ENCODE measurements at regions not wholly inside any gene's neighbourhood (a gene's known extent, or its start where the extent isn't known, plus 50 kb on each side); places are given as distances from the start of the nearest gene placed in this dataset.
"Not testable (repeated sequence)": the region's sequence is repeated elsewhere in the genome, so short reads cannot be mapped to it uniquely, and the experiment has no call there.

GRCh38 chr12:46516933-46517578 is 144.5 kb upstream of the SLC38A2 start:
- no peak for DNase-seq (ENCODE audit: low read depth)
- H3K4me3 ChIP-seq (ENCODE audit: low read depth, low read length) = no peak overlapping the region
- TF ChIP-seq CTCF (IDR thresholded peaks at IDR 0.05; ENCODE audit: low read depth, low read length) = no peak
- TF ChIP-seq MYC (IDR thresholded peaks at IDR 0.05; ENCODE audit: low read depth, low read length) = no peak
- no peak for TF ChIP-seq MAX (IDR thresholded peaks at IDR 0.05; ENCODE audit: low read depth, low read length)
- TF ChIP-seq POLR2A (IDR thresholded peaks at IDR 0.05; ENCODE audit: extremely low read depth, insufficient read length) = no peak

DNA sequence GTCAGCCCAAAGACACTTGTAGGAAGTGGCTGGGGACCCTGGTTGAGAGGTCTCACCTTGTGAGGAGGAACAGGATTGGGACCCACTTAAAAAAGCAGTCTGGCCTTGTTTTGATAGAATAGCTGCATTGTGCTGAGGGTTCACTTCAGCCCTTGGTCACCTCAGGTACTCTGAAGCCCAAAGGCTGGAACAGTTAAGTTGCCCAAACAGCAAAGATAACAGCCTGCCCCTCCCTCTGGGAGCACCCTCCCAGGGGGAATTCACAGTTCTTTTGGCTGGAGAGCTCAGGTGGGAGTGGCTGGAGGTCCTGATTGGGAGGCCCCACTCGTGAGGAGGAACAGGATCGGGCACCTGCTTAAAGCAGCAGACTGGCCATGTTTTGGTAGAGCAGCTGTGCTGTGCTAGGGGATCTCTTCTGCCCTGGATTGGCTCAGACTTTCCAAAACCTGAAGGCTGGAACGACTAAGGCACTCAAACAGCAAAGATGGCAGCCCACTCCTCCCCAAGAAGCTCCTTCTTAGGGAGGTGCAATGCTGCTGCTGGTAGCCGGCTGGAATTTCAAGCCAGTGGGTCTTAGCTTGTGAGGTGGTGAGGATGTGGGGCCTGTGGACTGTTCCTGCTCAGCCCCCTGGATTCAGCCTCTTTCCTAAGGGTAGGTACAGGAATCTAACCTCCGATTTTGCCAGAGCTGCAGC is 143.8 kb upstream of the SLC38A2 start:
- H3K4me3 ChIP-seq (ENCODE audit: low read depth, low read length) = no peak overlapping the region
- no peak for TF ChIP-seq MYC (IDR thresholded peaks at IDR 0.05; ENCODE audit: low read depth, low read length)
- no peak for TF ChIP-seq MAX (IDR thresholded peaks at IDR 0.05; ENCODE audit: low read depth, low read length)
- TF ChIP-seq CTCF (IDR thresholded peaks at IDR 0.05; ENCODE audit: low read depth, low read length) = no peak
- no peak for TF ChIP-seq POLR2A (IDR thresholded peaks at IDR 0.05; ENCODE audit: extremely low read depth, insufficient read length)
- no peak for DNase-seq (ENCODE audit: low read depth)

GRCh38 chr12:46515829-46516228 is 143.3 kb upstream of the SLC38A2 start:
- DNase-seq (ENCODE audit: low read depth) = no peak
- TF ChIP-seq CTCF (IDR thresholded peaks at IDR 0.05; ENCODE audit: low read depth, low read length) (no peak), POLR2A (IDR thresholded peaks at IDR 0.05; ENCODE audit: extremely low read depth, insufficient read length) (no peak), MYC (IDR thresholded peaks at IDR 0.05; ENCODE audit: low read depth, low read length) (no peak), MAX (IDR thresholded peaks at IDR 0.05; ENCODE audit: low read depth, low read length) (no peak)

DNA sequence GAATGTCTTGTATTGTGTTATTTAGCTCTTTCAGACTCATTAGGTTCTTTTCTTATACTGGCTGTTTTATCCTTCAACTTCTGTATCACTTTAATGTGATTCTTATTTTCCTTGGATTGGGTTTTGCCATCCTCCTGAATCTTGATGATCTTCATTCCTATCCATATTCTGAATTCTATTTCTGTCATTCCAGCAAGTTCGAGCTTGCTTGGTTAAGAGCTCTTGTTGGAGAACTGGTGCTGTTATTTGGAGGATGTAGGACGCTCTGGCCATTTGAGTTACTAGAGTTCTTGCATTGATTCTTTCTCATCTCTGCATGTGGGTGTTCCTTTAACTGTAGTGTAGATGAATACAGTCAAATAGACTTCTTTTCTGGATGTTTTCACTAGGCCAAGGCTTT is 142.3 kb upstream of the SLC38A2 start:
- no peak for TF ChIP-seq CTCF (IDR thresholded peaks at IDR 0.05; ENCODE audit: low read depth, low read length)
- no peak for TF ChIP-seq MYC (IDR thresholded peaks at IDR 0.05; ENCODE audit: low read depth, low read length)
- TF ChIP-seq POLR2A (IDR thresholded peaks at IDR 0.05; ENCODE audit: extremely low read depth, insufficient read length) = no peak
- TF ChIP-seq MAX (IDR thresholded peaks at IDR 0.05; ENCODE audit: low read depth, low read length) = no peak

More at GRCh38 chr12:46515829-46516228, 143.3 kb upstream of the SLC38A2 start:
- H3K4me3 ChIP-seq (ENCODE audit: low read depth, low read length) = no peak overlapping the region

GRCh38 chr12:46510257-46510656 is 137.7 kb upstream of the SLC38A2 start:
- not testable (repeated sequence) for H3K4me3 ChIP-seq (ENCODE audit: low read depth, low read length); DNase-seq (ENCODE audit: low read depth)

More for the DNA sequence above, 142.3 kb upstream of the SLC38A2 start:
- DNase-seq (ENCODE audit: low read depth) = no peak
- H3K4me3 ChIP-seq (ENCODE audit: low read depth, low read length) = no peak overlapping the region

DNA sequence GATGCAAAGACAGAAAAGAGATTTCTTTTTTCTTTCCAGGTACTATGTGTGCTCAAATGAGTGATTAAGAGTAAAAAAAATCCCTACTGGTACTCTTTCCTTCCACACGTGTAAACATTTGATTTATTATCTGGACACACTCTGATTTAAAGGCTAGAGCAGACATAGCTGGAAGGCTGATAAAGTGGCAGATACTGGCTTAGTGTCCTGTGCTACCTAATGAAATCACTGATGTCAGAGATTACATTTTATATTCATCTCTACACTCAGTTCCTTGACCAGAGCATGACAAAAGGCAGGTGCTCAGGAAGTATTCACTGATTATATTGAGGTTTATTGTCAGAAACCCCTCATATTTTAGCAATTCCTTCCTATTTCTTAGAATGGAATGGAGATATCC is 136.6 kb upstream of the SLC38A2 start:
- DNase-seq (ENCODE audit: low read depth) = no peak
- H3K4me3 ChIP-seq (ENCODE audit: low read depth, low read length) = no peak overlapping the region
- TF ChIP-seq POLR2A (IDR thresholded peaks at IDR 0.05; ENCODE audit: extremely low read depth, insufficient read length) = no peak
- TF ChIP-seq CTCF (IDR thresholded peaks at IDR 0.05; ENCODE audit: low read depth, low read length) = no peak
- no peak for TF ChIP-seq MAX (IDR thresholded peaks at IDR 0.05; ENCODE audit: low read depth, low read length)
- TF ChIP-seq MYC (IDR thresholded peaks at IDR 0.05; ENCODE audit: low read depth, low read length) = no peak

Data from NB4 (cell line).